ENCODE measurements at regions not wholly inside any gene's neighbourhood (a gene's known extent, or its start where the extent isn't known, plus 50 kb on each side); places are given as distances from the start of the nearest gene placed in this dataset.

DNA sequence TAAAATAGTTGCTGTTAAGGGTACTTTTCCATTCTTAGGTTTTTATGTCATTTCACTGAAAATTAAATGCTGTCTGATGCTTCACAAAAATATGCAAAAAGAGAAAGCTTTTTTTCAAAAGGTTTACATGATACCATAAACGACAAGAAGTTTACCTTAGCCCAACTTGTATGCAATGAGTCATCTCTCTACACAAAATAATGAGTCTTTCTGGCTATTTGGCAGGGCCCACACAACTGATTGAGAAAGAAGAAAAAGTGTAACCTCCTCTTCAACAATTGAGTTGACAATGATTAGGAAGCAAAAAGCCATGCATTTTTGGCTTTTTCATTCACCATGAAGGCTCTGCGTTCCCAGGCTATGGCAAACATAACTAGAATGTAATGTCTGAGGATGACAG, 165.4 kb upstream of the CPNE8 start:
- TF ChIP-seq, protein P1, sequence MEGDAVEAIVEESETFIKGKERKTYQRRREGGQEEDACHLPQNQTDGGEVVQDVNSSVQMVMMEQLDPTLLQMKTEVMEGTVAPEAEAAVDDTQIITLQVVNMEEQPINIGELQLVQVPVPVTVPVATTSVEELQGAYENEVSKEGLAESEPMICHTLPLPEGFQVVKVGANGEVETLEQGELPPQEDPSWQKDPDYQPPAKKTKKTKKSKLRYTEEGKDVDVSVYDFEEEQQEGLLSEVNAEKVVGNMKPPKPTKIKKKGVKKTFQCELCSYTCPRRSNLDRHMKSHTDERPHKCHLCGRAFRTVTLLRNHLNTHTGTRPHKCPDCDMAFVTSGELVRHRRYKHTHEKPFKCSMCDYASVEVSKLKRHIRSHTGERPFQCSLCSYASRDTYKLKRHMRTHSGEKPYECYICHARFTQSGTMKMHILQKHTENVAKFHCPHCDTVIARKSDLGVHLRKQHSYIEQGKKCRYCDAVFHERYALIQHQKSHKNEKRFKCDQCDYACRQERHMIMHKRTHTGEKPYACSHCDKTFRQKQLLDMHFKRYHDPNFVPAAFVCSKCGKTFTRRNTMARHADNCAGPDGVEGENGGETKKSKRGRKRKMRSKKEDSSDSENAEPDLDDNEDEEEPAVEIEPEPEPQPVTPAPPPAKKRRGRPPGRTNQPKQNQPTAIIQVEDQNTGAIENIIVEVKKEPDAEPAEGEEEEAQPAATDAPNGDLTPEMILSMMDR (IDR thresholded peaks at IDR 0.05), result no peak
- TF ChIP-seq POLR2A (IDR thresholded peaks at IDR 0.05), result no peak
- no peak for TF ChIP-seq POLR2AphosphoS5 (IDR thresholded peaks at IDR 0.05)

Data from breast epithelium (tissue), 3 donors.